Stimulated activated CD8-positive, alpha-beta memory T cell treated with anti-CD3 and anti-CD28 coated beads, Interleukin-12 subunit alpha, Interleukin-12 subunit beta, amount 100 ng/mL, for 24 hours (primary cell): ENCODE measurements at regions not wholly inside any gene's neighbourhood (a gene's known extent, or its start where the extent isn't known, plus 50 kb on each side); places are given as distances from the start of the nearest gene placed in this dataset.
A peak's percentile ranks its signal among the peaks of the same experiment; 100 is the strongest.
"Not testable (repeated sequence)": the region's sequence is repeated elsewhere in the genome, so short reads cannot be mapped to it uniquely, and the experiment has no call there.

ENCODE experiments used
- DNase-seq: peaks from one replicate; pipeline ENCODE4 v3.0.0-alpha.2; 2020; ENCODE audit errors: extremely low read depth

- not testable (repeated sequence) for DNase-seq
Measured at GRCh38 chr1:228611707-228612106, 123.6 kb upstream of the RHOU start.

- DNase-seq: not testable (repeated sequence)
Measured at GRCh38 chr1:228622002-228622716, 113.1 kb upstream of the RHOU start.

DNA sequence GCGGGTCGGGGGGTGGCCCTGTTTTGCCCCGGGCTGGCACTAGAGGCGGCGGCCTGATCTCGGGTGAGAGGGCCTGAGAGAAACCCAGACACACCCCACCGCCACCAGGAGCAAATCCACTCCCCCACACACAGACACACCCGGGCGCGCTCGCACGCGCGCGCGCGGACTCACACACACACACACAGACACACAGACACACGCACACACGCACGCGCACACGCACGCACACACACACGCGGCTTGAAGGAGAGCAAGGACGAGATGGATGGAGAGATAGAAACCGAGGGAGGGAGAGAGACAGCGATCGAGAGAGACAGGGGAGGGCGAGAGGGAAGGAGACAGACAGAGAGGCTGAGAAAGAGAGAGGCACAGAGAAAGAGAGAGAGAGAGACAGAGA, 108.8 kb upstream of the RHOU start:
- not testable (repeated sequence) for DNase-seq

GRCh38 chr1:228632858-228633257, 102.4 kb upstream of the RHOU start:
- not testable (repeated sequence) for DNase-seq

DNA sequence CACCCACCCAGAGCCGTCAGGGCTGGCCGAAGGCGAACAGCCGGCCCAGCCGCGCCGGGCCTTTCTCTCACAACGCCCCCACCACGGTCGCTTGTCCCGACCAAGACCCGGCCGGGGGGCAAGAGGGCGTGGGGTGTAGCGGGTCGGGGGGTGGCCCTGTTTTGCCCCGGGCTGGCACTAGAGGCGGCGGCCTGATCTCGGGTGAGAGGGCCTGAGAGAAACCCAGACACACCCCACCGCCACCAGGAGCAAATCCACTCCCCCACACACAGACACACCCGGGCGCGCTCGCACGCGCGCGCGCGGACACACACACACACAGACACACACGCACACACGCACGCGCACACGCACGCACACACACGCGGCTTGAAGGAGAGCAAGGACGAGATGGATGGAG, 100.0 kb upstream of the RHOU start:
- DNase-seq: not testable (repeated sequence)

DNA sequence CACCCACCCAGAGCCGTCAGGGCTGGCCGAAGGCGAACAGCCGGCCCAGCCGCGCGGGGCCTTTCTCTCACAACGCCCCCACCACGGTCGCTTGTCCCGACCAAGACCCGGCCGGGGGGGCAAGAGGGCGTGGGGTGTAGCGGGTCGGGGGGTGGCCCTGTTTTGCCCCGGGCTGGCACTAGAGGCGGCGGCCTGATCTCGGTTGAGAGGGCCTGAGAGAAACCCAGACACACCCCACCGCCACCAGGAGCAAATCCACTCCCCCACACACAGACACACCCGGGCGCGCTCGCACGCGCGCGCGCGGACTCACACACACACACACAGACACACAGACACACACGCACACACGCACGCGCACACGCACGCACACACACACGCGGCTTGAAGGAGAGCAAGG, 97.8 kb upstream of the RHOU start:
- not testable (repeated sequence) for DNase-seq

GRCh38 chr1:228646717-228647522, 88.4 kb upstream of the RHOU start:
- no peak for DNase-seq

DNA sequence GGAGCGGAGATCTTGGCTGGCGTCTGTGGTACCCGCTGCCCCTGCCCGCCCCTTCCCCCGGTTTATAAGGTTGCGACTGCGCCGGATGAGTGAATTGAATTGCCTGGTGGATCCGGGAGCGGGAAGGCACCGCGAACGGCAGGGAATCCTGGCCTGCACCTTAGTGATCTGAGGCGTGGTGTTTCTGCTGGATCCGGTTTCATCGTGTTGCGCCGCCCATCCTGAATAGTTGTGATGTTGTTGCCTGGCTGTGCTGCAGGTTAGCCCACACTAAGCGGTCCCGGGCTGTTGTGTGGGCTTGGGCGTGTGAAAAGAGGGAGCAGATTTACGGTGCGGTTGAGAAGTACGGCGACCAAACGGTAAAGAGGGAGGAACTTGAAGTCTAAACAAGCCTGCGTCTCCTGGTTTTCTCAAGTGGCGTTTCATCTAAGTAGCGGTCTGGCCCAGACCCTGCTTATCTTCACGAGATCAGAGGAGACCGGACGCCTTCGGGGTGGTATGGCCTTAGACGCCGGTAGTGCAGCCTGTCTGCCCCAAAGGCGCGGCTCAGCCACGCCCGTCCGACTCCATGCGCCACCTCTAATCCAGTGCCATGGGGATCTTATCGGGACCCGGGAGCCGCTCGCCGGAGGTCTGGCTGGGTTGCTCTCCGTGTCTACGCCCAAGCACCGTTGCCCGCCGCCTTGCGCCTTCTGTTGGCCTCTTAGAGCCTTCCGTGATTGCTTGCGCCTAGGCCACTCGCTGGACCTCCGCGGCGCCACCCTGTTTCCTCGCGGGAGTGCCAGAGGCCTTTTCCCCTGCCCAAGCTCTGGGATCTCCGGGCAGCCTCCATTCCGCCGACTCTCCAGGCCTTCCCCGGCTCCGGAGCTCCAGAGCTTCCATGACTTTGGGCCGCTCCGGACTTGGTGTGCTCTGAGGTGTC, 87.5 kb upstream of the RHOU start:
- no peak for DNase-seq

DNA sequence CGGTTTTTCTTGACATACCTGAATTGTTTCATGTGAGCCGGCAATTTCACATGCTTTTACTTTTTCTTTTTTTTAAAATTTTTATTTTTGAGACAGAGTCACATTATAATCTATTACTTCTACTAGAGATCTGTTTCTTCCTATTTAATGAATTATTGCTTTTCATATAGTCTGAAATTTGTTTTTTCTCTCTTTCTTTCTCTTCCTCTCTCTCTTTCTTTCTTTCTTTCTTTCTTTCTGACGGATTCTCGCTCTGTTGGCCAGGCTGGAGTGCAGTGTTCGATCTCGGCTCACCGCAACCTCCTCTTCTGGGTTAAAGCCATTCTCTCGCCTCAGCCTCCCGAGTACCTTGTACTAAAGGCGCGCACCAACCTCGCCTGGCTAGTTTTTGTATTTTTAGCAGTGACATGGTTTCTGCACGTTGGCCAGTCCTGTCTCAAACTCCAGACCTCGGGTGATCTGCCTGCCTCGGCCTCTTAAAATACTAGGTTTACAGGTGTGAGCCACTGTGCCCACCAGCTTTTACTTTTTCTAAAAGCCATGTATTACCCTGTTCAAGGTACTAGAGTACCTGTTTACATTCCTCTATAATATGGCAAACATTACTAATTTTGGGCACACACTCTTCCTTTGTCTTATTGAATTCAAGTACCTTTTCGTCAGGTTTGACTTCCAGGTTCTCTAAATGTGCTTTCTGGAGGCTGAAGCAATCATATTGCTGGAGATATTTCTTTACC, 86.5 kb upstream of the RHOU start:
- no peak for DNase-seq

DNA sequence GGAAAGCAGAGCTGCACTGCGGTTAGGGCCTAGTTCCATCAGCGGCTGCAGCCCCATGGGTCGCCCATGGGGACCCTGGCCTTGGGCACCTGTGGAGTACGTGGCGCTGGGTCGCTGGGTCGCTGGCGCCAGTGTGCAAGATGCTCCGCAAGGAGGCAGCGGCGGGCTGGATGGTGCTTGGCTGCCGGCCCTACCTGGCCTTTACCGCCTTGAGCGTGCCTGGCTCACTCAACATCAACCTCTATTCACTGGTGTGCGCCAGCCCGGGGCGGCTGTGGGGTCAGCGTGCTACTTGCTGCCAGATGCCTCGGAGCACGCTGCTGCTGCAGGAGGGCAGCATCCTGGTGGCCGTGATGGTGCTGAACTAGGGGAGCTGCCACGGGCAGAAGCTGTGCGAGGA, 85.1 kb upstream of the RHOU start:
- no peak for DNase-seq

DNA sequence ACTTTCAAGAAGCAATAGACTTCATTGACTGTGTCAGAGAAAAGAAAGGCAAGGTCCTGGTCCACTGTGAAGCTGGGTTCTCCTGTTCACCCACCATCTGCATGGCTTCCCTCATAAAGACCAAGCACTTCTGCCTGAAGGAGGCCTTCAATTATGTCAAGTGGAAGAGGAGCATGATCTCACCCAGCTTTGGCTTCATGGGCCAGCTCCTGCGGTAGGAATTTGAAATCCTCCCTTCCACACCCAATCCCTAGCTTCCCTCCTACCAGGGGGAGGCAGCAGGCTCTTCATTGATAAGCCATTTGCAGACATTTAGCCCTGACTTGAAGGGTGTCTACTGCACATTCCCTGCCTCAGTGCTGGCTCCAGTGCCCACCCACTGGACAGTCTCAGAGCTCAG, 84.3 kb upstream of the RHOU start:
- no peak for DNase-seq

DNA sequence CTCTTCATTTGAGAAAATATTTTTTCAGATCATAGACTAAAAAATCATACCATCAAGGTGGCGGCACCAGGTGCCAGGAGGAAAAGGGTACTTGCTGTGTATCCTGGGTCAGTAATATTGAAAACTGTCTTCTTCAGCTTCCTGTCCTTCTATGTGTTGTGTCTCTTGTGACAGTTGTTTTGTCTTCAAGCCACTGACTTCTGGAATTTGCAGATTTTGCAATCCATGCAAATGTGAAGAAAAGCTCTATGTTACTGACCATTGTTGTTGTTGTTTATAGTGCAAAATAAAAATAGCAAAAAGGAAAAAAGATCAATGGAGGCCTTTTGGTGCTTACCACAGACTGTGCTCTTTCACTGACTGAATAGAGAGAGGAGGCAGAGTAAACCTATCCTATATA, 83.2 kb upstream of the RHOU start:
- no peak for DNase-seq

- not testable (repeated sequence) for DNase-seq
Measured at GRCh38 chr1:228653057-228653456, 82.2 kb upstream of the RHOU start.

DNA sequence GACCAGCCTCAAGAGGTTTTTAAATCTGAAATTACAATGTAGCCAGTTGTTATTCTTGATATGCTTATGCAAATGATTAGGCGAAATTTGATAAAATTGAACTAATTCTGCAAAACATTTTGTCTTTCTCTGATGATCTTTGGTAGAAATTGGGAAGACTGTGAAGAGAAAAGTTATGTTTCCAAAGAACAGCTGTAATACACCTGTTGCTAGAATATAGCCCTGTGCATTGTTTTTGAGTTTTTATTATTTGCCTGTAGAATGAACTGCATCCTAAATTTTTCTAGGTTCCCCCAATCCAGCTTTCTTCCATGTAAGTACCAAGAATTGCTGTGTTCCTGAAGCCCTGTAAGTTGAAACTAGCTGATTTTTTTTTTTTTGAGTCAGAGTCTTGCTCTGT, 81.5 kb upstream of the RHOU start:
- DNase-seq: no peak

DNA sequence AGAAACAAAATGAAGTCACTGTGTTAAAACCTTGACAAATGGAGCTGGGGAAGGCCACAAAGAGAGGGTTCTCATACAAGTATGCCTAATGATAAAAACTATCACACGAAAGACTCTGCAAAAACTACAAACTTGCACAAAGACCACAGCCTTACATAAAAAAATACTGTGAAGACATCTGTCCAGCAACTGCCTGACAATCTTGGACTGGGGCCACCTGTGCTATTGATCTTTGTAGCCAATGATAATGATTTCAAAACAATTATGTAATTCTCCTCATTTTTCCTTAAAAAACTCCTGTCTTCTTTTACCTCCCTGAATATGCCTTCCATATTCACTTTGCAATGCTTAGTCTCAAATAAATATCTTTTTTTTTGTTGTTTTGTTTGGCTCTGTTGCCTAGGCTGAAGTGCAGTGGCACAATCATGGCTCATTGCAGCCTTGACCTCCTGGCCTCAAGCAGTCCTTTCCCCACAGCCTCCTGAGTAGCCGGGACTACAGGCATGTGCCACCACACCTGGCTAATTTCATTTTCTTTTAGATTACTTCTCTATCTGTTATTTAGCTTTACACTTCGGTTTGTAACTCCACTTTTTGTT, 79.4 kb upstream of the RHOU start:
- no peak for DNase-seq

DNA sequence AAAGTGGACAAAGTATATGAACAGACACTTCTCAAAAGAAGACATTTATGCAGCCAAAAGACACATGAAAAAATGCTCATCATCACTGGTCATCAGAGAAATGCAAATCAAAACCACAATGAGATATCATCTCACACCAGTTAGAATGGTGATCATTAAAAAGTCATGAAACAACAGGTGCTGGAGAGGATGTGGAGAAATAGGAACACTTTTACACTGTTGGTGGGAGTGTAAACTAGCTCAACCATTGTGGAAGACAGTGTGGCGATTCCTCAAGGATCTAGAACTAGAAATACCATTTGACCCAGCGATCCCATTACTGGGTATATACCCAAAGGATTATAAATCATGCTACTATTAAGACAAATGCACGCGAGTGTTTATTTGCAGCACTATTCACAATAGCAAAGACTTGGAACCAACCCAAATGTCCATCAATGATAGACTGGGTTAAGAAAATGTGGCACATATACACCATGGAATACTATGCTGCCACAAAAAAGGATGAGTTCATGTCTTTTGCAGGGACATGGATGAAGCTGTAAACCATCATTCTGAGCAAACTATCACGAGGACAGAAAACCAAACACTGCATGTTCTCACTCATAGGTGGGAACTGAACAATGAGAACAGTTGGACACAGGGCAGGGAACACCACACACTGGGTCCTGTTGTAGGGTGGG, 73.1 kb upstream of the RHOU start:
- not testable (repeated sequence) for DNase-seq

- peak; percentile 32 for DNase-seq
Measured at GRCh38 chr1:228664399-228664914, 70.8 kb upstream of the RHOU start.

GRCh38 chr1:228666686-228667623, 68.3 kb upstream of the RHOU start:
- no peak for DNase-seq
